MCF 10A (cell line): ENCODE measurements at regions not wholly inside any gene's neighbourhood (a gene's known extent, or its start where the extent isn't known, plus 50 kb on each side); places are given as distances from the start of the nearest gene placed in this dataset.

Experiments
- BruUV-seq: library from RNA; stranded (reverse); fragments of 400-500 nt; replicated peaks from 2 replicates; lab custom pipeline; 2021; lab: Mats Ljungman, UMichigan
- CTCF ChIA-PET: fragments of 300-600 bp; sonication (Branson Sonifier 250); formaldehyde crosslinking; extraction: SDS; loops from one replicate; lab custom pipeline; 2021; ENCODE audit warnings: antibody characterized with exemption, inconsistent platforms; lab: Yijun Ruan, JAX
- POLR2A ChIA-PET: fragments of 300-600, 350-650 bp; sonication (Branson Sonifier 250); formaldehyde crosslinking; extraction: SDS; loops from one replicate; lab custom pipeline; 2020; ENCODE audit warnings: antibody characterized with exemption, inconsistent platforms; lab: Yijun Ruan, JAX
- DNase-seq: peaks from one replicate; pipeline ENCODE4 v3.0.0-alpha.2; 2018; ENCODE audit not compliant: unreplicated experiment
- H3K27ac Mint-ChIP-seq: one replicate; pipeline ENCODE4 v1.8.0; 2022; ENCODE audit warnings: mild to moderate bottlenecking, low read depth, mixed read lengths; ENCODE audit not compliant: unreplicated experiment
- H3K27me3 Mint-ChIP-seq: one replicate; pipeline ENCODE4 v1.8.0; 2022; ENCODE audit warnings: mixed read lengths; ENCODE audit not compliant: insufficient read depth, unreplicated experiment
- H3K36me3 Mint-ChIP-seq: one replicate; pipeline ENCODE4 v1.8.0; 2022; ENCODE audit warnings: mild to moderate bottlenecking, moderate library complexity, mixed read lengths; ENCODE audit not compliant: insufficient read depth, unreplicated experiment
- H3K4me1 Mint-ChIP-seq: one replicate; pipeline ENCODE4 v1.8.0; 2022; ENCODE audit warnings: mixed read lengths; ENCODE audit not compliant: insufficient read depth, unreplicated experiment
- H3K4me3 Mint-ChIP-seq: one replicate; pipeline ENCODE4 v1.8.0; 2022; ENCODE audit warnings: mild to moderate bottlenecking, moderate library complexity, mixed read lengths; ENCODE audit not compliant: unreplicated experiment
- H3K9me3 Mint-ChIP-seq: one replicate; pipeline ENCODE4 v1.8.0; 2022; ENCODE audit warnings: mixed read lengths; ENCODE audit not compliant: unreplicated experiment
- CTCF ChIP-seq: fragments of 200-600 bp; IDR thresholded peaks from one replicate; pipeline ENCODE4 v1.8.0; 2022; ENCODE audit warnings: antibody characterized with exemption, mild to moderate bottlenecking; ENCODE audit not compliant: unreplicated experiment
- intact Hi-C: fragments of 100-400 bp; cut with micrococcal nuclease; formaldehyde crosslinking; loops from 2 replicates; pipeline ENCODE4 v1.14.1; 2022

- TF ChIP-seq CTCF, result no peak
- no TSS peak for BruUV-seq
Measured at GRCh38 chr2:234747032-234747431, 204.8 kb upstream of the SH3BP4 start.

GRCh38 chr2:234745347-234745746 is 206.5 kb upstream of the SH3BP4 start:
- CTCF ChIA-PET, result interaction anchor here (0.5 to 0.9 kb wide), 3 partner anchors 12 to 1916 kb away, joined by 3 to 4 read pairs (median 3); no protein-coding TSS in a partner anchor
- H3K27ac Mint-ChIP-seq, result no peak overlapping the region
- BruUV-seq, result no TSS peak

More at GRCh38 chr2:234747032-234747431, 204.8 kb upstream of the SH3BP4 start:
- Mint-ChIP-seq H3K27me3 (no peaks in the 10 kb centered on the region), H3K36me3 (no peaks in the 10 kb centered on the region), H3K4me3 (no peak overlapping the region), H3K4me1 (peaks cover 2% of the 10 kb centered on the region), H3K9me3 (peaks cover 5% of the 10 kb centered on the region), H3K27ac (no peak overlapping the region)
- peak; percentile 8 for DNase-seq
- ChIA-PET POLR2A (no interaction called here), CTCF (no interaction called here)
- intact Hi-C loops, result no loop called here

GRCh38 chr2:234741976-234742375 is 209.8 kb upstream of the SH3BP4 start:
- Mint-ChIP-seq H3K9me3 (peaks cover 17% of the 10 kb centered on the region), H3K4me3 (no peak overlapping the region), H3K27ac (no peak overlapping the region), H3K36me3 (no peaks in the 10 kb centered on the region), H3K27me3 (no peaks in the 10 kb centered on the region), H3K4me1 (peaks cover 11% of the 10 kb centered on the region)
- no peak for TF ChIP-seq CTCF
- BruUV-seq, result no TSS peak
- peak; percentile 76 for DNase-seq
- ChIA-PET CTCF (no interaction called here), POLR2A (no interaction called here)
- intact Hi-C loops, result no loop called here

More at GRCh38 chr2:234745347-234745746, 206.5 kb upstream of the SH3BP4 start:
- Mint-ChIP-seq H3K4me3 (no peak overlapping the region), H3K9me3 (peaks cover 17% of the 10 kb centered on the region), H3K27me3 (no peaks in the 10 kb centered on the region), H3K4me1 (peaks cover 11% of the 10 kb centered on the region), H3K36me3 (no peaks in the 10 kb centered on the region)
- no peak for DNase-seq
- intact Hi-C loops, result no loop called here
- TF ChIP-seq CTCF, result peak; percentile 2
- POLR2A ChIA-PET, result no interaction called here

GRCh38 chr2:234739061-234739460 is 212.8 kb upstream of the SH3BP4 start:
- H3K36me3 Mint-ChIP-seq, result no peaks in the 10 kb centered on the region
- H3K27ac Mint-ChIP-seq, result no peak overlapping the region
- peaks cover 11% of the 10 kb centered on the region for H3K4me1 Mint-ChIP-seq
- peaks cover 28% of the 10 kb centered on the region for H3K9me3 Mint-ChIP-seq
- no peak for DNase-seq
- H3K4me3 Mint-ChIP-seq, result no peak overlapping the region
- intact Hi-C loops, result no loop called here
- ChIA-PET POLR2A (no interaction called here), CTCF (no interaction called here)
- H3K27me3 Mint-ChIP-seq, result no peaks in the 10 kb centered on the region
- no TSS peak for BruUV-seq
- TF ChIP-seq CTCF, result no peak
